Natural killer cell treated with Interleukin-12 subunit alpha and Interleukin-12 subunit beta and Interleukin-15 and Interleukin-18, amount 100 ng/mL, for 72 hours (primary cell): ENCODE measurements at regions not wholly inside any gene's neighbourhood (a gene's known extent, or its start where the extent isn't known, plus 50 kb on each side); places are given as distances from the start of the nearest gene placed in this dataset.

Experiments
- ATAC-seq, 2 donors: fragments of 150-1000 bp; cut with Tn5 transposase in 1 of 2; sonication (Bioruptor Pico), chemical (Tn5 transposase) in 1 of 2; 2 replicates each; pipeline ENCODE4 v1.10.0; 2021
- DNase-seq: peaks from one replicate; pipeline ENCODE4 v3.0.0; 2022; ENCODE audit warnings: low spot score
- H3K27ac Mint-ChIP-seq, 2 donors: 1 replicate in 1 of 2; 2 replicates in 1 of 2; pipeline ENCODE4 v1.8.0; 2022; ENCODE audit warnings: mixed read lengths in 2 of 2, mild to moderate bottlenecking in 1 of 2, moderate library complexity in 1 of 2
- H3K27me3 Mint-ChIP-seq, 2 donors: 1 replicate in 1 of 2; 2 replicates in 1 of 2; pipeline ENCODE4 v1.8.0; 2022; ENCODE audit warnings: mixed read lengths in 2 of 2
- H3K36me3 Mint-ChIP-seq: one replicate; pipeline ENCODE4 v1.8.0; 2022; ENCODE audit warnings: mixed read lengths
- H3K4me1 Mint-ChIP-seq, 2 donors: 1 replicate in 1 of 2; 2 replicates in 1 of 2; pipeline ENCODE4 v1.8.0; 2022; ENCODE audit warnings: low read depth in 2 of 2, mixed read lengths in 2 of 2, mild to moderate bottlenecking in 1 of 2
- H3K4me3 Mint-ChIP-seq: one replicate; pipeline ENCODE4 v1.8.0; 2022; ENCODE audit warnings: mixed read lengths
- H3K9me3 Mint-ChIP-seq: 2 replicates; pipeline ENCODE4 v1.8.0; 2022; ENCODE audit warnings: mixed read lengths

DNA sequence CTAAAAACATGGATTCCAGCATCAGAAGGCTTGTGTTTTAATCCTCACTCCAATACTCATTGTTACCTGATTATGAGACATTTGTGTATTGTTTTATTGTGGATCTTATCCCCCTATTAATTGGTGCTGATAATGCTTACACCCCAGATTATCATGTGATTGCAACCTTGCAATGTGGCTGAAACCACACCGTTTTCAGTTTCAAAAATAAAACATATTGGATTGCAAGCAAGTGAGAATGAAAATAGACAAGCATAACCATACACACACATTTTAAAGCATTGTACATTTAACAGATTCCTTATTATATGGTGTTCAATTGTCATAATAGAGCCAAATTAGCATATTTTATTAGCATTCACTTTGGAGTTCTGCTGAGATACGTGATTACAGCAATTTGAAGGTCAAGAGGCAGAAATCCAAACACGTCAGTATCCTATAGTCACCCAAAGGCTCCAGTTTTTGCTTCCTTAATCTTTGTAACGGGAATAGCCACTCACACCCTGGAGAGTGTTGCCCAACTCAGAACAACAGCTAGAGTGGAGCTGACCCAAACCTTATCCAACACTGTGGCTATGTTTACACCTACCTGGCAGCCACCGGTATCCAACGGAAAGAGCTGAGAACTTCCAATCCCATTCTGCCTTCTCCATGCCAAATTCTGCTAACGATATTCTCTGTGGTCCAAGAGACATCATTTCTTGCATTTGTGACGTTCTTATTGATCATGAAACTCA lies 317.1 kb upstream of the KLF6 start:
- Mint-ChIP-seq H3K27ac (peak overlapping the region in 1 of 2 donors; percentile 66), H3K27me3 (no peaks in the 10 kb centered on the region), H3K9me3 (no peaks in the 10 kb centered on the region), H3K36me3 (no peaks in the 10 kb centered on the region), H3K4me3 (peak overlapping the region; percentile 33), H3K4me1 (peaks cover 31 to 33% of the 10 kb centered on the region in 2 donors)
- ATAC-seq (no peak), DNase-seq (no peak)

DNA sequence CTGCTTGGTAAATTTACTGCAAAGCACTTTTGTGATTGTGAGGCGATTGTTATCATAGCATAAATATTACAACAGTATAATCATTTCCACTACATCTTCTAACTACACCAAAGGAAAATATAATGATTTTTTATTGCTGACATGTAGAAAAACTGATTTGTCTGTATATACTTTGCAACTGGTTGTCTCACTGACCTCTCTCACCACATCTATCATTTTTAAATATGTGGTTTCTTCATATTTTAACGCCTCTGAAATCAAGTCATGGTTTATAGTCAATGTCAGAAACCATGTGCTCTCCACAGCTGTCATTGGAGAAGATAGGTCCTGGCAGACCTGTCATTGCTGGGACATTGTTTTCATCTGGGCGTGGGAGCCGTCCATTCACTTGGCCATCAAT lies 315.4 kb upstream of the KLF6 start:
- Mint-ChIP-seq H3K27ac (no peak overlapping the region), H3K4me3 (no peak overlapping the region), H3K27me3 (no peaks in the 10 kb centered on the region), H3K9me3 (no peaks in the 10 kb centered on the region), H3K36me3 (no peaks in the 10 kb centered on the region), H3K4me1 (peaks cover 31 to 33% of the 10 kb centered on the region in 2 donors)
- DNase-seq (no peak), ATAC-seq (peak; percentile 62 to 67)

DNA sequence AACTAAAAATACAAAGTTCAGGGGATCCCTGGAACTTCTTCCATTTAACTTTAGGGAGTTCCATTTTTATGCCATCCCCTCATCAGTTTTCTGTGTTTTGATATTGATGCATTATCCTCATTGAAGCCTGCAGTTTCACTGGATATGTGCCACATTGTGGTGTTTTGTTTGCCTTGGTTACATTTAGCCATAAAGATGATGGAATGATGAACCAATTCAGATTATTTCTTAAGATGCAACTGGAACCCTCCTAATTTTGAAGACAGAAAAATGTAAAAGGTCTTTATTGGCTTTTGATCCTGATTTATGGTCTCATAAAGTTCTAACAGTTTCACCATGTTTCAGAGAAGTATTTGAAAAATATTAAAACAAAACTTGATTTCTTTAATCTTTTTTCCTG lies 314.2 kb upstream of the KLF6 start:
- ATAC-seq (no peak), DNase-seq (no peak)
- Mint-ChIP-seq H3K36me3 (no peaks in the 10 kb centered on the region), H3K27me3 (no peaks in the 10 kb centered on the region), H3K4me1 (peaks cover 25 to 30% of the 10 kb centered on the region in 2 donors), H3K4me3 (no peak overlapping the region), H3K9me3 (no peaks in the 10 kb centered on the region), H3K27ac (no peak overlapping the region)

DNA sequence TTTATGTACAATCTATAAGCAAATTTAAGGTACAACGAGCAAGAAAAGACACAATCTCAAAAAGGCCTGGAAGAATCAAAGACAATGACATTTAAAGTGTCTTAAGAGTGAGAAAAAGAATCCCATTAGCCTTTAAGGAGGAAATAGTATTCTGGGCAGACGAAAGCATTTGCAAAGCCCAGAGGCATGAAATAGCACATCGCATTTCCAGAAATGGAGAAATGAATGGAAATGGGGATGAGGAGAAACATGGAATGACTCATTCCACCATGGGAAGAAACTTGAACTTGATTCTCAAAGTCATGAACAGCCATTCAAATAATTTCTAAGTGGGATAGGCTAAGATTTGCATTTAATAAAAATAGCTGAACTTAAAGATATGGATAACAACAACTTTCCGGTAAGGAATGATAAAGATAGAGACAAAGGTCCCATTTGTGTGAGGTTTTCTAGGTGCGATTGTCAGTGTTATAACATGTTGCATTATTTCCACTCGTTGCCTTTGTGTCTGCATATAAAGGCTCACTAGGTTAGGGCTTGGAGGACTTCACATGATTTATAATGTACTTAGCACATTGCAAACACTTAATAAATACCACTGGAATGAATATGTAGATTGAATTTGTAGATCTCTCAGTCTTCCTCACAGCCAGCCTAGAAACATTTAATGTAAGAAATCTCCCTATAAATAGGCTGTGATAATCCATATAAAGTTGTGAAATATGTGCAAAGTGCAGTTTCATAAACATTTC lies 310.3 kb upstream of the KLF6 start:
- H3K27ac Mint-ChIP-seq, result no peak overlapping the region
- no peak overlapping the region for H3K4me3 Mint-ChIP-seq
- H3K36me3 Mint-ChIP-seq, result no peaks in the 10 kb centered on the region
- DNase-seq (no peak), ATAC-seq (no peak)
- H3K27me3 Mint-ChIP-seq, result no peaks in the 10 kb centered on the region
- peaks cover 3 to 4% of the 10 kb centered on the region in 2 donors for H3K4me1 Mint-ChIP-seq
- H3K9me3 Mint-ChIP-seq, result no peaks in the 10 kb centered on the region

DNA sequence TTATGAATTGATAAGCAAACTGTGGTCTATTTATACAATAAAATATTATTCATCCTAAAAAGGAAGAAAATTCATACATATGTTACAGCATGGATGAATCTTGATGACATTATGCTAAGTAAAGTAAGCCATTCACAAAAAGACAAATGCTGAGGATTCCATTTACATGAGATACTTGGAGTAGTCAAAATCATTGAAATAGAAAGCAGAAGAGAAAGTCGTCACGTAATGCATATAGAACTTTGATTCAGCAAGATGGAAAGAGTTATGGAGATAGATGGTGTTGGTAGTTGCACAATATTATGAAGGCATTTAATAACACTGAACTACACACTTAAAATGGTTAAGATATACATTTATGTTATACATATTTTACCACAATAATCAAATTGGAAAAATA lies 309.7 kb upstream of the KLF6 start:
- no peaks in the 10 kb centered on the region for H3K36me3 Mint-ChIP-seq

DNA sequence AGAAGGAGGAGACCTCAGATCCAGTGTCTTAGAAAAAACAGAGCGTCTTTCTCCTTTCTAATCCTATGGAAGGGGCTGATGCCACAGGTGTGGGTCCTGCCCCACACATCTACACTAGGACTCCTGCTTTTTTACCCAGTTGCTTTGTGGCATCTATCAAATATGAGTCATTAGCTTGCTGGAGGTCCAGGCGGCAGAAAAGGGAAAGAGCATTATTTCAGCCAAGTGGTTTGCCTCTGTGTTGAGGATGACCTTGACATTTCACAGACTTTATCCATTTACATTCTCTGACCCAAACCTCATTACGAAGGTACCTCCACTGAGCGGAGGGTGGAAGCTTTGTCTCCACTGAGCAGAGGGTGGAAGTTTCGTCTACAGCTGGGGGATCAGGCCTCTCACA lies 308.4 kb upstream of the KLF6 start:
- Mint-ChIP-seq H3K9me3 (no peaks in the 10 kb centered on the region), H3K27ac (no peak overlapping the region), H3K27me3 (no peaks in the 10 kb centered on the region), H3K36me3 (no peaks in the 10 kb centered on the region), H3K4me3 (no peak overlapping the region), H3K4me1 (peaks cover 0 to 1% of the 10 kb centered on the region in 2 donors)
- DNase-seq, result no peak
- no peak for ATAC-seq

More for the DNA sequence above, 309.7 kb upstream of the KLF6 start:
- DNase-seq (no peak), ATAC-seq (no peak)
- Mint-ChIP-seq H3K4me1 (no peaks in the 10 kb centered on the region), H3K9me3 (no peaks in the 10 kb centered on the region), H3K27ac (no peak overlapping the region), H3K27me3 (no peaks in the 10 kb centered on the region), H3K4me3 (no peak overlapping the region)

DNA sequence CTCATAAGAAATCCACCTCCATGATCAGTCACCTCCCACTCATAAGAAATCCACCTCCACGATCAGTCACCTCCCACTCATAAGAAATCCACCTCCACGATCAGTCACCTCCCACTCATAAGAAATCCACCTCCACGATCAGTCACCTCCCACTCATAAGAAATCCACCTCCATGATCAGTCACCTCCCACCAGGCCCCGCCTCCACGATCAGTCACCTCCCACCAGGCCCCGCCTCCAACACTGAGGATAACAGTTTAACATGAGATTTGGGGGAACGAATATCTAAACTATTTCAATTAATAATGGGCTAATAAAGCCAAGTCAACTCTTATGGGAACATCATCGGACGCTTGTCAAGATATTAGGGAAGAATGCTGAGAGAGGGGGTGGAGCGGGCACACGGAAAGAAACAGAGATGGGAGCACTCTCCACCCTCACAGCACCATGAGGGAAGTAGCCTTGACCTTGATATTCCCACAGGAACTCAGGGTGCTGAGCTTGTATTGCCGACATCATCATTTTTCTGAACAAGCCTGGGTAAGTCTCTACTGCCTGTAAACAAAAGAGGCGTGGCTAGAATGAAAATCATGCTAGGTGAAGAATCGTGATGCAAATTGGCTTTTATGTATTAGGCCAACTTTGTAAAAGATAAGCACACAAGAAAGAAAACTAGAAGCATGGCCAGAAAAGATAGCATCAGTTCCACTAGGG lies 303.5 kb upstream of the KLF6 start:
- peak overlapping the region in 1 of 2 donors; percentile 47 for H3K27ac Mint-ChIP-seq
- no peaks in the 10 kb centered on the region for H3K27me3 Mint-ChIP-seq
- no peak overlapping the region for H3K4me3 Mint-ChIP-seq
- ATAC-seq (no peak), DNase-seq (no peak)
- peaks cover 0 to 10% of the 10 kb centered on the region in 2 donors for H3K4me1 Mint-ChIP-seq
- no peaks in the 10 kb centered on the region for H3K36me3 Mint-ChIP-seq
- no peaks in the 10 kb centered on the region for H3K9me3 Mint-ChIP-seq

DNA sequence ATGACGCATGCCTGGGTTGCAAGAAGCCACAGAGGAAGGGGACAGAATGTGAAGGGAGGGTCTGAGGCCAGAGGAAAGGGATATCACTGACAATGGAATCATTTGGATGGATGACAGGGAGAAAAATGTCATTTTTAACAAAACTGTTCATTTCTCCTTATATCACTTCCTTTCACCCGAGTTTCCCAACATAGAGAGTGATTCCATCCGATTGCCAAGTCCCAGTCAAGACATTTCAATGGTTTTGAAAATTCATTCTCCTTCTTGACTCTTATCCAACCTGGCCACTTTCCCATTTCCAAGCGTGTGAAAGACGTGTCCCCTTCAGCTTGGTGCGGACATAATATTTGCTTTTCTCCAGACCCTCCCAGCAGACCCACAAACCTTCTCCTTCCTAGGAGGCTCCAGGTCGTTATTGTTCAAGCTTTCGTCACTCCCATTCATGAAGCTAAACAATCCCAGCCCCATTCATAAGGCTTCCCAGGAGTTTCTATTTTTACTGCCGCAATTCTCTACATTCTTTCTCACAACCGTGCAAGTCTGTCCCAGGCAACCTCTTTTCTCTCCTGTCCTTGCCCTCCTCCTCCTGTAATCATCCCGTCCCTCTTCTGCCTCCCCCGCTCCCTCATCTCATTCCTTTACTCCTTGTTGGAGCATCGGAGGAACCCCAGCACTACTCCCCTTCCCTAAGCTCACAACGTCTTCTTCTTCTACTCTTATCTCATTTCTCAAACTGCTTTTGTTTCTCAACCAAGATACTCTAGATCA lies 301.3 kb upstream of the KLF6 start:
- DNase-seq (no peak), ATAC-seq (no peak)
- no peak overlapping the region for H3K4me3 Mint-ChIP-seq
- H3K4me1 Mint-ChIP-seq, result peaks cover 6 to 15% of the 10 kb centered on the region in 2 donors
- H3K27me3 Mint-ChIP-seq, result no peaks in the 10 kb centered on the region
- no peaks in the 10 kb centered on the region for H3K36me3 Mint-ChIP-seq
- H3K9me3 Mint-ChIP-seq, result no peaks in the 10 kb centered on the region
- no peak overlapping the region for H3K27ac Mint-ChIP-seq

DNA sequence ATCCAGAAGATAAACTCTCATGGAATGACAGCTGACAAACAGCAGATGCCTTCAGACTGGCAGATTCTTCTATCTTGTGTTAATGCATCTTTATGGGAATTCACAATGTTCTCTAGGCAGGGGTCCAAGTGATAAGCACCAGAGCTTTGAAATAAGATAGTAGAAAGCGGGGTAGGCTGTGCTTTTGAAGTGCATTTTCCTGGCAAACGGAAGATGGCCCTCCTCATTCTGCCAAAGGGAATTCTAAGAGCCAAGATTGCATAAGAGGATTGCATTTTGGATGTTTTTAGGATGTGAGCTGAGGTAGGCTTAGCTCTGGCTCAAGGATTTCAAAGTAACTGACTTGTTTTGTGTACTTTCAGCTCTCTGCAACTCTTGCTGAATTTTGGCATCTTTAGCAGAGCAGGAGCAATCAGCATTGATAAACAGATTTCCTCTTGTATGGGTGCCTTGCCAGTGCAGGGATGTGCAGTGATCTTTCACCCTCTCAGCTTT lies 298.5 kb upstream of the KLF6 start:
- H3K4me1 Mint-ChIP-seq, result peaks cover 24 to 27% of the 10 kb centered on the region in 2 donors
- H3K4me3 Mint-ChIP-seq, result no peak overlapping the region
- DNase-seq, result no peak
- H3K9me3 Mint-ChIP-seq, result no peaks in the 10 kb centered on the region
- no peaks in the 10 kb centered on the region for H3K27me3 Mint-ChIP-seq
- ATAC-seq, result no peak
- H3K36me3 Mint-ChIP-seq, result no peaks in the 10 kb centered on the region
- no peak overlapping the region for H3K27ac Mint-ChIP-seq

DNA sequence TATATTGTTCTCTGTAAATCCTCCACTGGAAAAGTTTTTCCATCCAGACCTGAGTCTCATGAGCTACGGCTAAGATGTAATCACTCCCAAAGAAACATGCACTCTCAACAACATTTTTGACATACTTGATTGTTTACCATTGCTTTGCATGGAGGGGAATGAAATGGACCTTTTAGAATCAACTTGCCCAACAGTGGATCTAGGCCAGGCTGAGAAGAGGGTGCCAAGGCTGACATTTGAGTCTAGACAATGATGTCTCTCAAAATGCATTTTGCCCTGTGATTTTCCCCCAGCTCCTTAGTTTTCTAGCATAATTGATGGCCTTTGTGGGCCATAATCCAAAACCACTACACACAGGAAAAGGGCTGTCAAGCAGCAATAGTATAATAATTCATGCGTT lies 297.9 kb upstream of the KLF6 start:
- H3K9me3 Mint-ChIP-seq, result no peaks in the 10 kb centered on the region
- no peak for ATAC-seq
- H3K27me3 Mint-ChIP-seq, result no peaks in the 10 kb centered on the region
- H3K36me3 Mint-ChIP-seq, result no peaks in the 10 kb centered on the region
- H3K4me3 Mint-ChIP-seq, result no peak overlapping the region
- peak overlapping the region; percentile 23 to 28 for H3K27ac Mint-ChIP-seq
- no peak for DNase-seq
- H3K4me1 Mint-ChIP-seq, result peaks cover 22 to 27% of the 10 kb centered on the region in 2 donors

DNA sequence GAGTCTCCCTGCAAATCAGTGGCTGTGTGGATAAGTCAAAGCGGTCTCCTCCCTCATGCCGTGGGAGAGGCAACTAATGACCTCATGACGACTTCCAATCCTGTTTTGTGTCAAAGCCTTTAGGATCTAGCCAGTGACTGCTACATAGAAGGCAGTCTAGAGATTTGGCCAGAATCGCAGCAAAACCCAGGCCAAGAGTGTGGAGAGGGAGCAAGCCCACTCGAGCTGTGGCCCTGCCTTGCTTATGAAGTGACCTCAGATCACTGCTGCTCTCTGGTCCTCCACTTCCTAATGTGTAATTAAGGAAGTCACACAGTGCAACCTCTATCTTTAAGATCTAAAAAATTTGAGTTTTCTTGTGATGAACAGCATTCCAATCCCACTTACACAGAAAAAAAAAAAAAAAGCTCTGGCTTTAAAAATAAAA lies 296.7 kb upstream of the KLF6 start:
- Mint-ChIP-seq H3K27me3 (no peaks in the 10 kb centered on the region), H3K27ac (peak overlapping the region; percentile 86 to 93), H3K4me1 (peaks cover 22 to 39% of the 10 kb centered on the region in 2 donors), H3K9me3 (no peaks in the 10 kb centered on the region), H3K4me3 (peak overlapping the region; percentile 6), H3K36me3 (no peaks in the 10 kb centered on the region)
- no peak for ATAC-seq
- no peak for DNase-seq

DNA sequence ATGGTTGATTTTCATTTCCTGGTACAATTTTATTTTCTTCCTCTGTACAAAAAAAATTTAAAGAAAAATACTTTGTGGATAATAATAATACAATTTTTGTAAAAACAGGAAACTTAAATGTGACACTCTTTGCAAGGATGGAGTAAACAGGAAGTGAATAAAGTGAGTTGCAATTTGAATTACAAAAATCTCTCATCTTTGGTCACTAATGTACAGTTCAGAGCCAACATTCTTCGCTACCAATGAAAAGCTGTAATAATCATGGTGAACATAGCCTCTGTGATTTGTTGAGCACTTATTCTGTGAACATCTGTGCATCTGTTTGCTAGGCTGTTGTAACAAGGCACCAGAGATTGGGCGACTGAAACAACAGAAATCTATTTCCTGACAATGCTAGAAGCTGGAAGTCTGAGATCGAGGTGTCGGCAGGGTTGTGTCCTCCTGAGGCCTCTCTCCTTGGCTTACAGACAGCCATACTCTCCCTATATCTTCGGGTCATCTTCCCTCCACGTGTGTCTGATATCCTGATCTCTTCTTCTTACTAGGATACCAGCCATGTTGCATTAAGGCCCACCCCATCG lies 295.3 kb upstream of the KLF6 start:
- ATAC-seq, result peak in 1 of 2 donors; percentile 43
- Mint-ChIP-seq H3K9me3 (no peaks in the 10 kb centered on the region), H3K4me3 (peak overlapping the region; percentile 68), H3K36me3 (no peaks in the 10 kb centered on the region), H3K27ac (peak overlapping the region; percentile 86 to 93), H3K4me1 (peaks cover 29 to 47% of the 10 kb centered on the region in 2 donors), H3K27me3 (no peaks in the 10 kb centered on the region)
- no peak for DNase-seq

DNA sequence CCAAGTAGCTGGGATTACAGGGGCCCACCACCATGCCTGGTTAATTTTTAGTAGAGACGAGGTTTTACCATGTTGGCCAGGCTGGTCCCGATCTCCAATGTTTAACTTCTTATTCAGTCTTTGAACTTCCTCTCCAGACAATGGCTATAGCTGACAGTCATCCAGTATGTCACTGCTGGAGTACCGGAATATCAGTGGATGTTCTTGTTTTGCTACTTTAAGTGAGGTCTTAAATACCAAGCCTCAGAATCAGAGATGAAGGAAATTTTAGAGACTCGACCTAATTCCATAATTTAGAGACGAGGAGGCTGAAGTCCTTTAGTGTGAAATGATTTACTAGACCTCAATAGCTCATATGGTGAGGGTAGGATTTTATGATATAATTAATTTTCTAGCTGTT lies 294.8 kb upstream of the KLF6 start:
- no peak for ATAC-seq
- H3K4me3 Mint-ChIP-seq, result peak overlapping the region; percentile 68
- no peaks in the 10 kb centered on the region for H3K36me3 Mint-ChIP-seq
- peaks cover 34 to 52% of the 10 kb centered on the region in 2 donors for H3K4me1 Mint-ChIP-seq
- no peaks in the 10 kb centered on the region for H3K9me3 Mint-ChIP-seq
- no peak for DNase-seq
- H3K27me3 Mint-ChIP-seq, result no peaks in the 10 kb centered on the region
- peak overlapping the region; percentile 86 to 93 for H3K27ac Mint-ChIP-seq
